ENCODE measurements at regions not wholly inside any gene's neighbourhood (a gene's known extent, or its start where the extent isn't known, plus 50 kb on each side); places are given as distances from the start of the nearest gene placed in this dataset.

DNA sequence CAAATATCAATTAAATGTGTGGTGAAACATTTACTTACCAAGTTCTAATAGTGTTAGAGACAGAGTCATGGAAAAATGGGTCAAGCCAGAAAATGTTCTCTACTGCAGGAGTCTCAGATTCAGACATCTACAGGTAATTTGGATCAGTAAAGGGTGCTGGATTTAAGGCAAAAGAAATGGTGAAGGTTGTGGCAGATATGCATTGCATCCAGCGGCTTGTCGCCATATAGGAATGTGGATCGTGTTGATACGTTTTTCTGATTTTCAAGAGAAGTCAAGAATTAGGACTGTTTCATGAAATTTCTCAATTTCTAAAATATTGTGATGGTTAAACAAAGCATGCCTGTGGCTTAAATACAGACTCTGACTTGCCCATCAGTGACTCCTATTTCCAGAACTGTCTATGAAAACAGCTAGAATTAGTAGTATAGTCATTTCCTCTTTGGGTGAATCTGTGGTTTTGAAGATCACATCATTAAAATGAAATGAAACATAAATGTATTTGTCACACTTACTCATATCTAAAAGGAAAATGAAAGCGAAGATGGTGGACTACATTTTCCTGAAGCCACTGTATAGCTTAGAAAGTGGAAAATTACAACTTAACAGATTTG lies 110.1 kb upstream of the VEGFC start:
- no peak for DNase-seq (ENCODE audit: low read depth)

GRCh38 chr4:176906709-176907108 lies 114.0 kb upstream of the VEGFC start:
- no peak for DNase-seq (ENCODE audit: low read depth)

DNA sequence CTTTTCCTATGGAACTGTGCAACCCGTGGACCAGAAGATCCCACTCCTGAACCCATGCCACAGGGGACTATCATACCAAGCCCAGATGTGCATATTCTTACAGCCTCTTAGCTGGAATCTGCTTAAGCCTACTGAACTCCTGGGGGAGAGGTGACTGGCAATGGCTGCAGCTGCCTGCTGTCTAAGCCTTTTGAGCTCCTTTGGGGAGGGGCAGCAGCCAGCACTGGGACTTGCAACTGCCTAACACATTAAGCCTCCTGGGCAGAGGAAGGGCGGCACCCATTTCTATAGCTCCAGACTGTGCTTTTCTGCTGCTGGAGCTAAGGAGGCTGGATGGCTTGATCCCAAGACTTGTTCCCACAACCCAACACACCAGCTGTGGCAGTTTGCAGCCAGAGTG lies 117.9 kb upstream of the VEGFC start:
- DNase-seq (ENCODE audit: low read depth), result no peak

- no peak for DNase-seq (ENCODE audit: low read depth)
Measured at GRCh38 chr4:176919631-176920030, 126.9 kb upstream of the VEGFC start.

DNA sequence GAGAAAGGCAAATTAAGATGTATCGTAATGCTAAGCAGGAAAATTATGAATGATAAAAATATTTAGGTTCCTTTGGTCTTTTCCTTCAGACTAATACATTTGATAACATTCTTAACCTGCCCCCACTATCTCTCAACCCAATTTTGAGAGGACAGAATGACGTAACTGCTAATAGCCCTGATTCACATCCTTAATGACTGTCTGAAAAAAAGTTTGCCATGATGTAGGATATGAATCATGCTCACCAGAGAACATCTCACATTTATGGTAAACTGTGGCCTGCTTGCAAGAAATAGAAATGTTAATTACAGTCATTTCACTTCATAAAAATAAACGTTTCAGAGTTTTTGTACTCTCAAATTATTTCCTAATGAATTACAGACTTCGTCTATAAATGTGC lies 128.0 kb upstream of the VEGFC start:
- no peak for DNase-seq (ENCODE audit: low read depth)

- no peak for DNase-seq (ENCODE audit: low read depth)
Measured at GRCh38 chr4:176921256-176921655, 128.5 kb upstream of the VEGFC start.

DNA sequence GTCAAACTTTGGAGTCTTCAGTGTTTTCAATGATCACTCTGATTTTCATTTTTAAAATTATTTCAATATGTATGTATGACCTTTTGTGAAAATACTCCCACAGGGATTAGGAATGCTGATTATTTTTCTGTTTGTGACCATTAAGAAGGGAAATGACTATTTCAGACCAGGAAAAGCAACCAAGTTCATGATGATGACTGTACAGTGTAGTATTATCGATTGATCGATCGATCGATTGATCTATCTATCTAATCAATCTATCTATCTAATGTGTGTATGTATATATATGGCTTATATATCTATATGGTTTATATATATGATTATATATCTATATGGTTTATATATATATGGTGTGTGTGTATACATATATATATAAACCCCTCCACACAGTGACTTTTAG lies 131.5 kb upstream of the VEGFC start:
- no peak for DNase-seq (ENCODE audit: low read depth)

DNA sequence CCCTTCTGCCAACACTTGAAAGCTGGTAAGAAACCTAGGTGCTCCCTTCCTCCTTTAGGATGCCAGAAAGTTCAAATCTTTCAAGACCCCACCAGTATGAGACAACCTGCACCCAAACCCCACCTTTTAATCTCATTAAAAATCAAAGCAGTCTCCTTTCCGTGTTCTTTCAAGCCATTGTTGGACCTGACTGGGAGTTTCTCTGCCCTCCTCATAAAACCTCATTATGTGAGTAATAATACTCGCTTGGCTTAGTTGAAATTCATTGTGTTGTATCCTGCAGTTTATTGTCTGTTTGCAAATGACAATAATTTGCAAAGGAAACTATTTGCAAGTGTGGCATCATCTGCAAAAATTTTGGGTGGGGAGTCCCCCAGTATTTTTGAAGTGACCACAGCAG lies 133.2 kb upstream of the VEGFC start:
- DNase-seq (ENCODE audit: low read depth), result no peak

DNA sequence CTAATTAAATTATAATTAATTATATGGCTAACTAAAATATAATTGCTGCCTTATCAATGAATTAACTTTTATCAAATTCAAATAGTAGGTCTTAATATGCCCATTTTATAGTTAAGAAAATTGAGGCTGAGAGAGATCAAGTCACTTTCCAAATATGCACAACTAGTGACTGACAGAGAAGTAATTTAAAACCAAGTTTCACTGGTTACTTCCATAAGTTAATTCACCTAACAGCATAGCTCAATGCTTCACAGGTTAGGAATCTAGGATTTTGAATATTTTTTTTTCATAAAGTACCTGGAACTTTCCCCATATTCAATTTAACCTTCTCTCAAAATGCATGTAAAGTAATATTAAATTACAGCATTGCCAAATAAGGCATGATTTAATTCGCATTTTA lies 134.4 kb upstream of the VEGFC start:
- no peak for DNase-seq (ENCODE audit: low read depth)

DNA sequence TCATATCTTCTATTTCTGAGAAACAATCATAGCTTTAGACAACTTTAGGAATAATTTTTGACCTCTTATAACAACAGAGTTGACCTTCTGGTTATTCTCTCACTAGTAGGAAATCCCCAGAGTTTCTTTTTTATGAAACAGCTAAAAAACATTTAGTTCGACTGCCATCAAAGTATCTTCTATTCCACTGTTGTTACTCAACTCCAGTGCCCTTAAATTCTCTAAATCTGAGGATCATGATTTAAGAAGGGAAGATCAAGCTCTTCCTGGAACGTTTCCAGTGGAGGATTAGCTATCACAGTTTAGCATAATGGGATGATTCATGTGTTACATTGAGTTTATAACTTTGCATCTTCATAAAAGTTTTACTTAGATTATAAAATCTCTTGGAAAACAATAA lies 134.9 kb upstream of the VEGFC start:
- DNase-seq (ENCODE audit: low read depth), result no peak

DNA sequence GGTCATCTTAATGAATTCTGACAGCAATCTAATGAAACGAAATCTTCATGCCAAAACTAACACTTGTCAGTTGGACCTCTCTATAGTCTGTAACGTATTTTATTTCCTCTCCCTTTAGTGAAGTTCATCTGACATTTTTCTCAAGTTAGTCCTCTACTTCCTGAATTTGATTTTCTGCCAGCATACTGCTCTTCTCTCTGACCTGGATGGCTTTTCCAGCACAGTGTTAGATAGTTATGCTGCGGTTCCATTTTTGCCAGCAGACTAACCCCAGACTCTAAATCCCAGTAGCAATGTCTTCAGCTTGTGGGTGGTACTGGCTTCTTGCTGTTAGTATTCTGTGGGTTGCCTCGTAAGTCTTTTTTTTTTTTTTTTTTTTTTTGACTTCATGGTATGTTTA lies 146.7 kb upstream of the VEGFC start:
- no peak for DNase-seq (ENCODE audit: low read depth)

DNA sequence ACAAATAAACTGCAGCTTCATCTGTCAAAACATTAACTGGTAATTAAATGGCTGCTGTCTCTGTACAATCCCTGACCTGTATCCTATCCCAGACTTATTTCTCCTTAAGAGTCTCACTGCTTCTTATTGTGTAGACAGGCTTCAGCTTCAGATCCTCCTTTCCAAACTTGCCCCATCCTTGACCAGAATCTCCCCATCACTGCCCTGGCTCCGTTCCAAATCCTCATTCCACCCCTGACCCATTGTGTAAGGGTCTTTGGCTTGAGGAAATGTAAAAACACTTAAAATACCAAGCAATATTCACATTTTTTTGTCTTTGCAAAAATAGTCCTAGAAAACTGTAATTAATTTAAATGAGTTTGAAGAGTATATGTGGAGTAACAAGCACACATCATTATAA lies 152.6 kb upstream of the VEGFC start:
- no peak for DNase-seq (ENCODE audit: low read depth)

DNA sequence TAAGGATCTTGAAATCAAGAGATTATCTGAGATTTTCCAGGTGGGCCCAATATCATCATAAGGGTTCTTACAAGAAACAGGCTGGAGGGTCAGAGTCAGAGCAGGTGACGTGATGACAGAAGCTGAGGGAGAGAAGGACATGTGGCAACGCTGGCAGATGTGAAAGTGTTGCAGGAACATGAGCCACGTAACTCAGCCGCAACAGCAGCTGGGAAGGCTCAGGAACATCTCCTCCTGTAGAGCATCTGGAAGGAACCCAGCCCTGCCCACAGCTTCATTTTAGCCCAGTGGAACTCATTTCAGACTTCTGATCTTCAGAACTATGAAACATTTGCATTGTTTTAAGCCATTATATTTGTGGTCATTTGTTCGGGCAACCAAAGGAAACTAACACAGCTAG lies 156.3 kb upstream of the VEGFC start:
- no peak for DNase-seq (ENCODE audit: low read depth)

DNA sequence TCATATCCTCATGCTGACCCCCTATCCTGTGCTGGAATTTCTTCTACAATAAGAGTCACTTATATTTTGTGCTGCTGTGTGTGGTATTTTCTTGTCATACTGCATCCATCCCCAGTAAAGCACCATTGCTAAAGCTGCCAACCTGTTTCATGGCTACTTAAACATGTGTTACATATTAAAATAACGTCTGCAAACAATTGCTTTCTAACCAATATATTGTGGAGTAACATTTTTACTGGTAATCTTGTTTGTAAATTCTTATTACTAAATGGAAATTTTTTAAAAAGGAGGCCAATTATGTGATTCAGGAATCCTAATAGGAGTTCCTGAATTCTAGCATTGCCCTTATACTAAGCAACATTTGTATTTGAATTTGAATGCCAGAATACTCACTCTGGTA lies 160.3 kb upstream of the VEGFC start:
- no peak for DNase-seq (ENCODE audit: low read depth)

GRCh38 chr4:176957353-176958118 lies 164.8 kb upstream of the VEGFC start:
- no peak for DNase-seq (ENCODE audit: low read depth)

DNA sequence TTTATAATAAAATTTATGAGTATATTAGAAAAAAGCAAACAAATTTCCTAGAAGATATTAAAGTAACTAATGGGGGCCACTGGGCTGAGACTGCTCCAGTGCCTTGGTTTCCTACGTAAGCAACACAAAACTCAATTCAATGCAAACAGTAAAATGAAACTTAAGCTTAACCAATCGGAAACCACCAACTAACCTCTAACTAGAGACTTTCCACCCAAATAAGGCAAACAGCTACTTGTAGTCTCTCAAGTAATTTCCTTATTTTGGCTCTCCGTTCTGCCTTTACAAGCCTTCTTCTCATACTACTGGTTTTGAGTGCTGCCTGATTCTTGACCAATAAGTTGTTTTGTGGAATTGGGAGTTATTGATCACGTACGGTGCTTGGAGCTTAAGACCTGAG lies 167.3 kb upstream of the VEGFC start:
- DNase-seq (ENCODE audit: low read depth), result no peak

GRCh38 chr4:176963121-176963520 lies 170.4 kb upstream of the VEGFC start:
- DNase-seq (ENCODE audit: low read depth), result no peak

- no peak for DNase-seq (ENCODE audit: low read depth)
Measured at GRCh38 chr4:176964116-176964691, 171.5 kb upstream of the VEGFC start.

- DNase-seq (ENCODE audit: low read depth), result no peak
Measured at GRCh38 chr4:176967586-176967985, 174.9 kb upstream of the VEGFC start.

- no peak for DNase-seq (ENCODE audit: low read depth)
Measured at GRCh38 chr4:176968094-176968493, 175.4 kb upstream of the VEGFC start.

DNA sequence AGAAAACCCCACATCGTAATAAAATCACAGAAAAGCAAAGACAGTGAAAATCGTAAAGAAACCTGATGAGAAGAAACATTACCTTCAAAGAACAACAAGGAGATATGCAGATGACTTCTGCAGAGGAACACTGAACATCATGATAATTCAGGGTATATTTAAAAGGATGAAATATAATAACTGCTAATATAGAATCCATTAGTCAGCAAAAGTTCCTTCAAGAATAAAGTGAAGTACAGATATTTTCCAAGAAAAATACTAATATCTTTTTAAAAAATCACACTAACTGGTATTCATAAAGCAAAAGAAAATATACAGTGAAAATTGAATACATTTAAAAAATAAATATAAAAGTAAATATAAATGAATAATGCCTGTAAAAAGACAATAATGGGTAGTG lies 176.3 kb upstream of the VEGFC start:
- DNase-seq (ENCODE audit: low read depth), result no peak

GRCh38 chr4:176970853-176971252 lies 178.1 kb upstream of the VEGFC start:
- DNase-seq (ENCODE audit: low read depth), result no peak

- DNase-seq (ENCODE audit: low read depth), result no peak
Measured at GRCh38 chr4:176971576-176972115, 178.9 kb upstream of the VEGFC start.

Data from T-helper 22 cell (primary cell).